H9 (cell line): ENCODE measurements at regions not wholly inside any gene's neighbourhood (a gene's known extent, or its start where the extent isn't known, plus 50 kb on each side); places are given as distances from the start of the nearest gene placed in this dataset.

ENCODE experiments used
- DNase-seq: peaks from one replicate; pipeline ENCODE4 v3.0.0-alpha.2; 2017
- H2AFZ ChIP-seq: one replicate; pipeline ENCODE4 v1.6.1; 2013; ENCODE audit warnings: mild to moderate bottlenecking, low read length, control low read depth, moderate library complexity
- H2AK5ac ChIP-seq: 2 replicates; pipeline ENCODE4 v1.6.1; 2013; ENCODE audit warnings: low read length, control low read depth, mixed read lengths; ENCODE audit not compliant: insufficient read length
- H2BK120ac ChIP-seq: one replicate; pipeline ENCODE4 v1.6.1; 2013; ENCODE audit warnings: low read depth, mild to moderate bottlenecking, low read length, control low read depth, inconsistent platforms; ENCODE audit not compliant: poor library complexity, severe bottlenecking
- H2BK12ac ChIP-seq: 2 replicates; pipeline ENCODE4 v1.6.1; 2013; ENCODE audit warnings: low read length, control low read depth, mixed read lengths, low read depth; ENCODE audit not compliant: insufficient read length
- H2BK15ac ChIP-seq: 2 replicates; pipeline ENCODE4 v1.6.1; 2013; ENCODE audit warnings: low read depth, low read length, control low read depth
- H2BK20ac ChIP-seq: one replicate; pipeline ENCODE4 v1.6.1; 2013; ENCODE audit warnings: low read depth, mild to moderate bottlenecking, low read length, control low read depth, inconsistent platforms; ENCODE audit not compliant: poor library complexity, severe bottlenecking
- H2BK5ac ChIP-seq: 2 replicates; pipeline ENCODE4 v1.6.1; 2013; ENCODE audit warnings: low read length, control low read depth, mixed read lengths; ENCODE audit not compliant: insufficient read length
- H3K14ac ChIP-seq: 2 replicates; pipeline ENCODE4 v1.6.1; 2013; ENCODE audit warnings: low read length, control low read depth; ENCODE audit not compliant: insufficient read depth
- H3K18ac ChIP-seq: 2 replicates; pipeline ENCODE4 v1.6.1; 2013; ENCODE audit warnings: low read depth, mild to moderate bottlenecking, mixed read lengths, low read length, control low read depth; ENCODE audit not compliant: insufficient read length
- H3K23ac ChIP-seq: 2 replicates; pipeline ENCODE4 v1.6.1; 2013; ENCODE audit warnings: low read length, control low read depth, mixed read lengths, low read depth; ENCODE audit not compliant: insufficient read length
- H3K23me2 ChIP-seq: 2 replicates; pipeline ENCODE4 v1.6.1; 2013; ENCODE audit warnings: low read depth, mild to moderate bottlenecking, mixed read lengths, low read length, control low read depth; ENCODE audit not compliant: insufficient read length, poor library complexity, severe bottlenecking
- H3K27ac ChIP-seq: 2 replicates; pipeline ENCODE4 v1.5.1; 2013; ENCODE audit warnings: low read length, control low read depth, mixed read lengths, low read depth; ENCODE audit not compliant: insufficient read length
- H3K27me3 ChIP-seq: 2 replicates; pipeline ENCODE4 v1.6.1; 2013; ENCODE audit warnings: low read length, control low read depth, inconsistent platforms; ENCODE audit not compliant: insufficient read depth
- H3K4ac ChIP-seq: 2 replicates; pipeline ENCODE4 v1.6.1; 2013; ENCODE audit warnings: low read depth, mild to moderate bottlenecking, control low read depth, inconsistent platforms, low read length, moderate library complexity
- H3K4me1 ChIP-seq: 2 replicates; pipeline ENCODE4 v1.6.1; 2013; ENCODE audit warnings: low read length, control low read depth, inconsistent platforms; ENCODE audit not compliant: insufficient read depth
- H3K4me2 ChIP-seq: 2 replicates; pipeline ENCODE4 v1.6.1; 2013; ENCODE audit warnings: low read length, control low read depth, mixed read lengths; ENCODE audit not compliant: insufficient read length, insufficient read depth
- H3K56ac ChIP-seq: 2 replicates; pipeline ENCODE4 v1.6.1; 2013; ENCODE audit warnings: low read depth, mild to moderate bottlenecking, mixed read lengths, low read length, control low read depth; ENCODE audit not compliant: insufficient read length
- H3K79me1 ChIP-seq: 2 replicates; pipeline ENCODE4 v1.6.1; 2013; ENCODE audit warnings: low read depth, mild to moderate bottlenecking, moderate library complexity, low read length, control low read depth, inconsistent platforms; ENCODE audit not compliant: insufficient read depth, poor library complexity, severe bottlenecking
- H3K79me2 ChIP-seq: 2 replicates; pipeline ENCODE4 v1.6.1; 2013; ENCODE audit warnings: low read length, control low read depth, inconsistent platforms; ENCODE audit not compliant: insufficient read depth
- H3K9ac ChIP-seq: 2 replicates; pipeline ENCODE4 v1.6.1; 2013; ENCODE audit warnings: low read length, control low read depth, mixed read lengths; ENCODE audit not compliant: insufficient read length; ENCODE audit errors: extremely low read depth
- H3K9me3 ChIP-seq: one replicate; pipeline ENCODE4 v1.6.1; 2013; ENCODE audit warnings: low read depth, low read length, inconsistent platforms; ENCODE audit not compliant: control insufficient read depth
- H3T11ph ChIP-seq: one replicate; pipeline ENCODE4 v1.6.1; 2013; ENCODE audit warnings: mild to moderate bottlenecking, low read length, control low read depth, inconsistent platforms
- H4K20me1 ChIP-seq: one replicate; pipeline ENCODE4 v1.6.1; 2013; ENCODE audit not compliant: control insufficient read depth, insufficient read length, insufficient read depth
- H4K5ac ChIP-seq: 2 replicates; pipeline ENCODE4 v1.6.1; 2013; ENCODE audit warnings: low read depth, mild to moderate bottlenecking, mixed read lengths, low read length, control low read depth; ENCODE audit not compliant: insufficient read length
- H4K8ac ChIP-seq: replicated peaks from 2 replicates; pipeline ENCODE4 v1.6.1; 2013; ENCODE audit warnings: low read length, control low read depth, mixed read lengths, low read depth; ENCODE audit not compliant: insufficient read length
- H4K91ac ChIP-seq: 2 replicates; pipeline ENCODE4 v1.6.1; 2013; ENCODE audit warnings: low read depth, mild to moderate bottlenecking, moderate library complexity, mixed read lengths, low read length, control low read depth; ENCODE audit not compliant: insufficient read length
- H3K27ac Mint-ChIP-seq, 3 experiments: 2 replicates in 2 of 3; 3 replicates in 1 of 3; pipeline ENCODE4 v1.8.0; 2020 to 2021; ENCODE audit warnings: mixed read lengths in 3 of 3, mild to moderate bottlenecking in 1 of 3, moderate library complexity in 1 of 3
- H3K27me3 Mint-ChIP-seq: 2 replicates; pipeline ENCODE4 v1.8.0; 2021; ENCODE audit warnings: low read depth, mild to moderate bottlenecking, moderate library complexity, mixed read lengths
- H3K36me3 Mint-ChIP-seq, 3 experiments: 2 replicates in 2 of 3; 3 replicates in 1 of 3; pipeline ENCODE4 v1.8.0; 2020 to 2021; ENCODE audit warnings: low read depth in 3 of 3, mixed read lengths in 3 of 3; ENCODE audit not compliant: insufficient read depth in 1 of 3
- H3K4me1 Mint-ChIP-seq, 2 experiments: 2 replicates each; pipeline ENCODE4 v1.8.0; 2020; ENCODE audit warnings: mixed read lengths in 2 of 2
- H3K4me3 Mint-ChIP-seq, 2 experiments: 2 replicates in 1 of 2; 3 replicates in 1 of 2; pipeline ENCODE4 v1.8.0; 2020 to 2021; ENCODE audit warnings: mild to moderate bottlenecking in 2 of 2, mixed read lengths in 2 of 2, moderate library complexity in 1 of 2
- H3K9me3 Mint-ChIP-seq, 2 experiments: 2 replicates in 1 of 2; 3 replicates in 1 of 2; pipeline ENCODE4 v1.8.0; 2020; ENCODE audit warnings: mild to moderate bottlenecking in 2 of 2, mixed read lengths in 2 of 2, moderate library complexity in 1 of 2
- CTCF ChIP-seq: fragments of 200-600 bp; sonication (generic); conservative IDR thresholded peaks from 3 replicates; pipeline ENCODE4 v1.8.0; 2021; ENCODE audit warnings: antibody characterized with exemption, mild to moderate bottlenecking
- WGBS: extraction: QIAGEN DNeasy Blood & Tissue Kit; methylation state at CpG from one replicate; pipeline ENCODE4 v1.1.7; 2013; ENCODE audit warnings: missing lambda C conversion rate, low lambda C conversion rate, mixed read lengths; ENCODE audit not compliant: insufficient read length; ENCODE audit errors: extremely low coverage; 5-methylcytosine and 5-hydroxymethylcytosine counted together

DNA sequence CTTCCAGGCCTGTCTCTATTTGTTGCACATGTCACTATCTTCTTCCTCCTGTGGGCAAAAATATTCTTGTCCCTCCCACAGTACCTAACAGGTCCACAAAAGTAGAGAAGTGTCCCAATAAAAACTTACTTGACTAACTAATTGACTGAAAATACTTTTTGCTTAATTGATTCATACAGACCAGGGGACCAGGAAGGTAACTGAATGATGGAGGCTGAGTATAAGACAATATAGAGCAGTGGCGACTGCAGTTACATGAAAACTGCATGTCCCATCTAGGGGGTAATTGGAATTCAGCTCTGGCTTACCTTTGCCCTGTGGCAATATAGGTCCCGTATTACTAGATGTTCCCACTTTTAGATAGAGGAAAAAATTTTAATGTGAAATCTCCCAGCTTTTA lies 112.9 kb upstream of the CREB1 start:
- DNase-seq, result no peak
- H3K9me3 ChIP-seq, result no peaks in the 10 kb centered on the region
- no peak overlapping the region for H3K14ac ChIP-seq
- Mint-ChIP-seq H3K36me3 (peaks cover 0 to 1% (median 0%) of the 10 kb centered on the region in 3 experiments; a peak in 1 of 7 replicates), H3K27me3 (no peaks in the 10 kb centered on the region), H3K27ac (no peak overlapping the region; a peak in 1 of 7 replicates), H3K4me3 (no peak overlapping the region), H3K4me1 (peaks cover 38 to 46% of the 10 kb centered on the region in 2 experiments), H3K9me3 (no peaks in the 10 kb centered on the region)
- H4K5ac ChIP-seq, result no peak overlapping the region
- H3K18ac ChIP-seq, result no peak overlapping the region
- no peak overlapping the region for H3K27ac ChIP-seq
- no peak overlapping the region for H2AFZ ChIP-seq
- H2BK15ac ChIP-seq, result no peak overlapping the region
- H3K9ac ChIP-seq, result no peak overlapping the region
- peaks cover 19% of the 10 kb centered on the region; the same call in 1 of the 2 replicates for H3K4me1 ChIP-seq
- H3K23me2 ChIP-seq, result no peaks in the 10 kb centered on the region
- no peak overlapping the region for H3K4ac ChIP-seq
- H3K56ac ChIP-seq, result no peak overlapping the region
- H3K27me3 ChIP-seq, result no peaks in the 10 kb centered on the region
- no CpG with 5 or more reads among the region's 2 CpGs for WGBS
- H3T11ph ChIP-seq, result no peak overlapping the region
- no peak overlapping the region for H3K4me2 ChIP-seq
- no peak overlapping the region for H2BK120ac ChIP-seq
- no peak overlapping the region for H2AK5ac ChIP-seq
- TF ChIP-seq CTCF, result no peak
- H3K79me1 ChIP-seq, result no peaks in the 10 kb centered on the region
- H4K8ac ChIP-seq, result no peak overlapping the region
- H4K91ac ChIP-seq, result no peak overlapping the region
- no peak overlapping the region for H2BK5ac ChIP-seq
- H2BK12ac ChIP-seq, result no peak overlapping the region
- no peaks in the 10 kb centered on the region for H4K20me1 ChIP-seq
- no peak overlapping the region for H3K23ac ChIP-seq
- no peak overlapping the region for H2BK20ac ChIP-seq
- H3K79me2 ChIP-seq, result no peaks in the 10 kb centered on the region
